HG02840 (cell line): ENCODE measurements at regions not wholly inside any gene's neighbourhood (a gene's known extent, or its start where the extent isn't known, plus 50 kb on each side); places are given as distances from the start of the nearest gene placed in this dataset.
"Not testable (repeated sequence)": the region's sequence is repeated elsewhere in the genome, so short reads cannot be mapped to it uniquely, and the experiment has no call there.

Experiments
- ATAC-seq: cut with Tn5 transposase; IDR thresholded peaks from one replicate; pipeline ENCODE4 v1.9.1; 2021; ENCODE audit warnings: mild to moderate bottlenecking, moderate library complexity, moderate number of reproducible peaks; ENCODE audit not compliant: unreplicated experiment, low FRiP score

GRCh38 chr20:47850146-47850545, 64.9 kb upstream of the SULF2 start:
- no peak for ATAC-seq

DNA sequence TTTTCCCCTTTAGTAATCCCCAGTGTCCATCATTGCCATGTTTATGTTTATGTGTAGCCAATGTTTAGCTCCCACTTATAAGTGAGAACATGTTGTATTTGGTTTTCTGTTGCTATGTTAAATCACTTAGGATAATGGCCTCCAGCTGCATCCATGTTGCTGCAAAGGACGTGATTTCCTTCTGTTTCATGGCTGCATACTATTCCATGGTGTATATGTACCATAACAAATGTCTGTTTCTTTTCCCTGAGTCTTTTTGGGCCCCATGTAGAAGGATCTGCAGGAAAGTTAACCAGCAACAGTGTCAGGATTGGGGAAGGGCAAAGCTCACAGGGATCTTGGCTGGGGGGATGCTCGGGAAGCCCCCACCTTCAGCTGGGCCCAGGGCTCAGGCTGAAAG, 64.3 kb upstream of the SULF2 start:
- ATAC-seq: no peak

DNA sequence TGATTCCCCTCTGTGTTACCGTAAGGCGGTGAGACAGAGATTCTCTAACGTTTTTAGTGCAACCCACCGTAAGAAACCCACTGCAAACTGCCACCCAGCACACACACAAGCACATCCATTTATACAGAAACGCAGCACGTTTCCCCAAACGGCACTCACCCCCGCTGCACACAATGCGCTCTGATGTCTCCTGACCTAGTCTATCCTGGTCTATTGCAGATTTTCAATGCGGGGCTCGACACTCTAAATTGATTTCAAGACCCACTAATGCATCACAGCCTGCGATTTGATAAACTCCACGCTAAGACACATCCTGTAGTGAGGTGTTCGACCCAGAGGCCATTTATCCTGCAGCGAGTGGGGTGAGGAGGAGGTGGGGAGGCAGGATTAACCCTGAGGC, 63.7 kb upstream of the SULF2 start:
- no peak for ATAC-seq

DNA sequence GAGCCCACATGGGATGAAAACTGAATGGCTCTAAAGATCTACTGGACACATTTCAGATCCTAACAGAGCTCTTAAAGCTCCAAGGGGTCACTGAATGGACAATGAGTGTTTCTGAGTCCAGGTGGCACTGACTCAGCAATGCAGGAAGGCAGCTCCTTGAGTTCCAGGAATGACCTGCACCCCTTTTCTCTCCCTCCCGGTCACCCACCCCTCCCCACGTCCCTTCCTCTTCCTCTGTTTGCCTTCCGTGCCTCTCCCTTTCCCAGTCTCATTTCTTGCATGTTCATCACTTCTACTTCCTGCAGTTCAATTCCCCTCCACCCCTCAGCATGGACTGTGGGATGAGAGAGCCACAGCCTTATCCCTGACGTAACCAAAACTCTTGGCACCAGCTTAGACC, 63.3 kb upstream of the SULF2 start:
- not testable (repeated sequence) for ATAC-seq

- ATAC-seq: no peak
Measured at GRCh38 chr20:47847884-47848485, 62.7 kb upstream of the SULF2 start.

GRCh38 chr20:47847220-47847619, 61.9 kb upstream of the SULF2 start:
- not testable (repeated sequence) for ATAC-seq

DNA sequence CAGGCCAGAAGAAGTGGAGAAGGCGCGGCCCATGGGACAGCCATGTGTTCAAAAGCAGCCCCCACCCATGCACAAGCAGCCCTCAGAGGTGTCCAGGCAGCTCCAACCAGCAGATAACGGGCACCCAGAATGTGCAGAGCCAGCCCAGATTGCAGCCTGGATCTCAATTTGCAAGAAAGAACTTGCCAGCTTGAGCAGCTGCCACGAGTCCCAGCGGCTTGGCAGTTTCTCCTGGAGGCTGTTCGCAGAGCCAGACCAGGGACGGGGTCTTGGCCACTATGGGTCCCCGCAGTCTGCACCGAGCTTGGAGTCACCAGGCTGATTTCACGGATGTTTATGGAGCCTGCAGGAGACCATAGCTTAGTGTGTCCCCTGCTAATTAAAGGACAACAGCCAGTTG, 61.4 kb upstream of the SULF2 start:
- ATAC-seq: not testable (repeated sequence)

DNA sequence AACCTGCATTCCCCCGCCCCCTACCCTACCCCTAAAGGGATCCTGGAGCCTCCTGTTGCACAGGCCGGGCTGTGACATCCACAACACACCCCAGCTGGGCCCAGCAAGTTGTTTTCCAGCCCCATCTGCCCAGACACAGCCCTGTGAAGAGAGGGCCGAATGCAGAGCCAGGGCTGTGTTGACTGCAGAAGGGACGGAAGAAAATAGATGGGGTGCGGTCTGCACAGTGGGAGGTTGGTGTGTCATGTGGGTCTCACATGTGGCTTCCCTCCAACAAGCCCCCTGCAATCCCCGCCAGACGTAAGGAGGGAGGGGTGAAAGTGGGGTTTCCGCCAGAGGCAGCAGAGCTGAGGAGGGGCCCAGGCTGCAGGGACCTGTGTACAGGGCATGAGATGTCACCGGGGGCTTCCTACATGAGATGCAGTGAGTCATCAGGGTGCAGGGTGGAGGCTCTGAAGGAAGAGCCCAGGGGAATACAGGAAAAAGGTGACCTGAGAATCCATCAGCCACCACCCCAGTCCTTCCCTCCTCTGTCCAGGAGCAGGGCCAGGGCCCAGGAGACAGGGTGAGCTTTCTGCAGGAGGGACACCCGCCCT, 60.2 kb upstream of the SULF2 start:
- ATAC-seq: not testable (repeated sequence)

- ATAC-seq: not testable (repeated sequence)
Measured at GRCh38 chr20:47844568-47844906, 59.3 kb upstream of the SULF2 start.

- no peak for ATAC-seq
Measured at GRCh38 chr20:47843886-47844567, 58.7 kb upstream of the SULF2 start.

DNA sequence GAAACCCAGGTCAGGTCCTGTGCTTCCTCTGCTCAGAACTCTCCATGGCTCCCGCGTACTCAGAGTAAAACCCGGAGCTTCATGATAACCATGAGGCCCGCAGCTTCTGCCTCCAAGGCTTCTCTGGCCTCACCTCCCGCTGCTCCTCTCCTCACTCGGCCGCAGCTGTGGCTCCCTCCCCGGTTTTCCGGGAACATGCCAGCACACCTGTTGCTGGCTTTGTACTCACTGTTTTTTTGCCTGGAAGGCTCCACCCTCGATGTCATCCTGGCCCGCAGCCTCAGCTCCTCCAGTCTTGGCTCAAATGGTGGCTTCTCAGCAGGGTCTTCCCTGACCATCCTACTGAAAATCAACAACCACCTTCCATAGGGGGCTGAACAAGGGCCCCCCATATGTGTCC, 57.7 kb upstream of the SULF2 start:
- not testable (repeated sequence) for ATAC-seq

DNA sequence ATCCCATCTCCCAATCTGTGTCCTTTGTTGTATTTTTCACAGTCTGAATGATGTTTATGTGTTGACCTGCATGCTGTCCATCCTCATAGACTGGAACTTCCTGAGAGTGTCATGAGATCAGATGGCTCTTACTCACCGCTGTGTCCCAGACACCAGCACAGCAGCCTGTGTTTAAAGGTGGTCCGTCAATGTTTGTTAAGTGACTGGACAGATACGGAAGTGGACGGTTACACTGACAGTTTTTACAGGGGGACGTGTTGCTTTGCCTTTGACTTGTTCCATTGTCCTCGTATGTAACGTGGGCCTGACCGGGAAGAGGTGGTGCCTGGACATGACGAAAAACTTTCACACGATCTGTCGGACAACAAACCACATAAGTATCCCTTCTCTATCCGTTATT, 56.7 kb upstream of the SULF2 start:
- ATAC-seq: not testable (repeated sequence)

- ATAC-seq: not testable (repeated sequence)
Measured at GRCh38 chr20:47836256-47836817, 51.1 kb upstream of the SULF2 start.
